Neural cell (in vitro differentiated cells): ENCODE measurements at regions not wholly inside any gene's neighbourhood (a gene's known extent, or its start where the extent isn't known, plus 50 kb on each side); places are given as distances from the start of the nearest gene placed in this dataset.

Experiments
- CTCF ChIP-seq: fragments of 450-650 bp; IDR thresholded peaks from 2 replicates; pipeline ENCODE4 v1.5.1; 2014; ENCODE audit warnings: antibody characterized with exemption, mild to moderate bottlenecking, moderate library complexity; ENCODE audit not compliant: poor library complexity, severe bottlenecking
- EP300 ChIP-seq: fragments of 450-650 bp; conservative IDR thresholded peaks from 2 replicates; pipeline ENCODE4 v1.6.1; 2014; ENCODE audit warnings: antibody characterized with exemption, mild to moderate bottlenecking, moderate library complexity; ENCODE audit not compliant: poor library complexity, severe bottlenecking
- EZH2 ChIP-seq: fragments of 200-600, 300-800 bp; shearing (Covaris generic), sonication (generic); IDR thresholded peaks from 2 replicates; pipeline ENCODE4 v1.6.1; 2014; ENCODE audit warnings: antibody characterized with exemption, low read length, borderline replicate concordance, mild to moderate bottlenecking; ENCODE audit not compliant: insufficient read depth, poor library complexity, severe bottlenecking
- MXI1 ChIP-seq: fragments of 450-650 bp; conservative IDR thresholded peaks from 2 replicates; pipeline ENCODE4 v1.6.1; 2014; ENCODE audit warnings: antibody characterized with exemption, mild to moderate bottlenecking; ENCODE audit not compliant: poor library complexity, severe bottlenecking
- POLR2AphosphoS5 ChIP-seq: IDR thresholded peaks from 2 replicates; pipeline ENCODE4 v1.6.1; 2012
- REST ChIP-seq: IDR thresholded peaks from 2 replicates; pipeline ENCODE4 v1.6.1; 2012; ENCODE audit warnings: borderline replicate concordance
- TAF1 ChIP-seq: IDR thresholded peaks from 2 replicates; pipeline ENCODE4 v1.6.1; 2012; ENCODE audit warnings: low read depth

DNA sequence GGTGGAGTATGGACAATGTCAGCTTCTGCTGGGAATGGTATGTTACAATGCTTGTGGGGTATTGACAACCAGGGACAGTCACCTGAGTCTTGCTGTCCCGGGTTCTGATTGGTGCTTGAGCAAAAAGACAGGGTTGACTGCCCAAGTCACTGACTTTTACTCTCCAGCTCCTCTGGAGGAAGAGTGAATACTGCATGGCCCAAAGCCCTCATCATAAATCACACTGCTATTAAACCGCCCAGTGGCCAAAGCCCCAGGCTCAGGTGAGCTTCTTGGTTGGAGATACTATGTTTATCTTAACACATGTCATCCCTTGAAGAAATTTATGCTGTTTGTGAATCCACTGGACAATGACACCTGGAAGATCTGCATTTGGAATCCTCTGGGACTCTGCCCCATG lies 90.0 kb upstream of the IGFBP3 start:
- no peak for TF ChIP-seq CTCF
- no peak for TF ChIP-seq EP300
- no peak for TF ChIP-seq EZH2
- TF ChIP-seq MXI1, result no peak
- no peak for TF ChIP-seq REST
- TF ChIP-seq POLR2AphosphoS5, result no peak
- no peak for TF ChIP-seq TAF1
